SW 1271 (cell line): ENCODE measurements at regions not wholly inside any gene's neighbourhood (a gene's known extent, or its start where the extent isn't known, plus 50 kb on each side); places are given as distances from the start of the nearest gene placed in this dataset.

Source experiments
- DNase-seq, 2 experiments: peaks; one replicate each; lab custom pipeline; 2025; lab: John Stamatoyannopoulos, UW

DNA sequence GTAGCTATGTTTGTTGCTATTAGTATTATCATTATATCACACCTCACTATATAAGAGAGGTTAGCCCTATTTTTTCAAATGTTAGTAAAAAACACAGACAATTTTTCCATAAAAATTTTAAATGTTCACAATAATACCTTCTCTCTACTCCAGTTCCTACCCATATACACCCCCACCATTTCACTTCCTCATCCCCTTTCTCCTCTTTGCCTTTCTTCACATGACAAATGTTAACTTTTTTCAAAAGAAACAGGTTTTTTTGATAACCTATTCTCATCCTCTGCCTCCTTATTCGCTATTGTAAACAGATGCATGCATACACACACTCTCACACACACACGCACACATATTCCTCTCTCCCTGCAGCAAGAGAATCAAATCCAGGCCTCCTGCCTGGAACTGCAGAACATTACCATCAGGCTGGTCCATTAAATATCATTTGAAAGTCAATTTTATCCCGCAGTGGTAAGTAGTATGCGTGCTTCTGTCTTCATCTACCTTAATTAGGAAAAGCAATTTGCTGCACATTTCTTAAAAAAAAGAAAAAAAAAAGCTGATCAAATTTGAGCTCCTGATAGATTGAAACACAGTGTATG, 55.5 kb downstream of the MID1IP1 start:
- DNase-seq = no peak

DNA sequence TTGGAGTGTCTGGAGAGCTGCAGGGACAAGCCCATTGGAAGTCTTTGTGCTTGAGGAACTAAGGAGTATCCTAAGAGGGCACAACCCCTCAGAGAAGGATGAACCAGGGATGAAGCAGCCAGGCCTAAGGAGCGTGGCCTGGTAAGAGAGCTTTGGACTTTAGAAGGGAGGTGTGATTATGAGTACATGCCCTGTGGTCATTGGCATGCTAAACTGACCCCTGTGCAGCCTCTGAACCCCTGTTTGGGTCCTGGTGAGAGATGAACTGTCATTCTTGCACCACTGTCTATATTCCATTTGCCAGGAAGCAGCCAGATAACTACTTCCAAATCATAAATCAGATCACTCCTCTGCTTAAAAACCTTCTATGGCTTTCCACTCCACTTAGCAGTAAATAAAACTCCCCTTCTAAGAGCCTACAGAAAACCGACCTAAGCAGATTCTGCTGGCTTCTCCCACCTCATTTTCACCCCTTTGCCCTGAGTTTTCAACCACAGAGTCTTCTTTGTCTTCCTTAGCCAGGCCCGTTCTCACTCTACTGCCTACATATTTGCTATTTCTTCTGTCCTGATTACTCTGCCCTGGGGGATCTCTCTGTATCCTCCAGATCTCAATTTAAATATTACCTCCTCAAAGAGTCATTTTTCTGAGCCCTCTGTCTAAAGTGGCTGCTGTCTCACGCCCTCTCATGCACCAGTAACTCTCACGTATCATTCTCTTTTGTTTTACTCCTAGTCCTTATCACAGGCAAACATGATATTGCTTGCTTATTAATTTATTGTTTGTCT, 56.7 kb downstream of the MID1IP1 start:
- no peak for DNase-seq

DNA sequence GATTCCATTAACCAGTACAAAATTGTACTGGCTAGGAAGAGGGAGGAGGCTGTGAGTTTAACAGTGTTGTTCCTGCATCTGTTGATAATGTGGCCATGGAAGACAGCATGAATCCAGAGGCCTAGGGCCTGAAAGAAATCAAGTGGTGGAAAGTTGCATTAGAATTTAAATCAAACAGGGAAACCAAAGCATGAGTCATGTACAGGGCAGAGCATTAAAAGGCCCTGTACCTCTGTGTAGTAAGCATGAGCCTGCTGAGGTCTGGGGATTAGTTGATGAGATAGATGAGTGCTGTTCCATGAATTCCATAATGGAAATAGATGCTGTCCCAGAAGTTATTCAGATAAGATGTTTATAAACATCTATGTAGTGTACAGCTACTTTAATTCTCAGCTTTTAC, 58.3 kb downstream of the MID1IP1 start:
- no peak for DNase-seq

DNA sequence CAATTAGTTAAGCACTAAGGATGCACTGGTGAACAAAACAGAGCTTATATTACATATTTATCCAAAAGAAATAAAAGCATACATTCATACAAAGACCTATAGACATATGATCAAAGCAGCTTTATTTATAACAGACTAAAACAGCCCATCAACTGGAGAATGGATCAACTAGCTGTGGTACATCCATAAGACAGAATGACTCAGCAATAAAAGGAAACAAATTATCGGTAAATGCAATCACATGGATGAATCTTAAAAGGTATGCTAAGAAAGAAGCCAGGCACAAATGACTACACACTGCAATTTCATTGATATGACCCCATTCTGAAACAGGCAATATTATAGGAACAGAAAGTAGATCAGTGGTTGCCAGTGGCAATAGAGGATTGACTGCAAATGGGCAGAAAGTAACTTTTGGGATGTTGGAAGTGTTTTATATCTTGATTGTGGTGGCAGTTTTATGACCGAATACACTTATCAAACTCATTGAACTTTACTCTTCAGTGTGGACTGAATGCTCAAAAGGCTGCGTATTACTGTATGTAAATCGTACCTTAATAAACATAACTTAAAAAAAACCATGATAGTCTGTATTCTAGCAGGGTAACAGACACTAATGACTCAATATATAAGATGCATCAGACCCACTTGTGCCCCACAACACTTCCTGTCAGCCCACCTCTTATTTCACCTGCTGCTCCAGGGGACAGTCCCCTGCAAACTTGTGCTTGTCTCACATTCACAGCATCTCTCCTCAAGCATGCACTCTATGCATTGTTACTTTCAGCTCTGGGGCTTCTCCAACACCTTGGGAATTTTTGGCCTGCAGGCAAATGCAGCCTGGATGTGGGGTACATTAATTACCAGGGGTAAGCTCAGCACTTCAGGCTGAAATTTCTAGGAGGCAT, 59.1 kb downstream of the MID1IP1 start:
- no peak for DNase-seq

DNA sequence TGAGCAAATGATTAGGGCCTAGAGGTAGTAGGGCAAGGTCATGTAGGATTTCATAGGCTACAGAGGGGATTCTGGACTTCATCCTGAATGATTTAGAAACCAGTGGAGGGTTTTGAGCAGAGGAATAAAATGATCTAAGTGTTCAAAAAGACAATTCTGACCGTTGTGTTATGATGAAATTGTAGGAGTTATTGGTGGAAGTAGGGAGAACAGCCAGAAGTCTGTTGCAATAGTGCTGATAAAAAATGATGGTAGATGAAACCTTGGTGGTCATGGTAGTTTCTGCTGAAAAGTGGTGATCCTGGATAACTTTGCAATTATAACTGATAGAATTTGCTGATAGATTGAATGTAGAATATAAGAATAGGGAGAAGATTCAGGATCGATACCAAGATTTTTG, 60.2 kb downstream of the MID1IP1 start:
- no peak for DNase-seq

DNA sequence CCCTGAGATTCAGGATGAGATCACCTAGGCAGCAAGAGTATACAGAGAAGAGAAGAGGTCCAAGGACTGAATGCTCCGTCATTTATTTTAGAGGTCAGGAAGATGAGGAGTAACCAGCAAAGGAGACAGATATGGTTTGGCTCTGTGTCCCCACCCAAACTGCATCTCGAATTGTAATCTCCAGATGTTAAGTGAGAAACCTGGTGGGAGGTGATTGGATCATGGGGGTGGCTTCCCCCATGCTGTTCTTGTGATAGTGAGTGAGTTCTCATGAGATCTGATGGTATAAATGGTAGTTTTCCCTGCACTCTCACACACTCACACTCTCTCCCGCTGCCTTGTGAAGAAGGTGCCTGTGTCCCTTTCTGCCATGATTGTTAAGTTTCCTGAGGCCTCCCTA, 60.8 kb downstream of the MID1IP1 start:
- DNase-seq = no peak

DNA sequence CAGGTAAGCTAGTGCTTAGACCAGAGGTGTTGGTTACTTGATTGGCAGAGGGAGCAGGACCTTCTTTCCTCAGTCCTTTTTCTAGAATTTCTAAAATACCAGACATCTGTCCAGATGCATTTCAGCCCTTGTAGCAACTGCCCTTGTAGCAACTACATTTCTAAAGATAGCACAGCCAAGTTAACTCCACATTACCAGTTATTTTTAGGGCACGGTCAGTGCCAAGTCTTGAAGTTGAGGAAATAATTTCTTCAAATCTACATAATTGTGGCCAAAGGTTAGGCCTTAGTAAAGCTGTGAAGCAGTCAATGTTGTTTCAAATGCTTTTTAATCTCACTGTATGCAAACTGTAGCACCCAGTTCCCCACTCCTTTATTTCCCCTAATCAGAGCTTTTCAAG, 62.9 kb downstream of the MID1IP1 start:
- DNase-seq = no peak

DNA sequence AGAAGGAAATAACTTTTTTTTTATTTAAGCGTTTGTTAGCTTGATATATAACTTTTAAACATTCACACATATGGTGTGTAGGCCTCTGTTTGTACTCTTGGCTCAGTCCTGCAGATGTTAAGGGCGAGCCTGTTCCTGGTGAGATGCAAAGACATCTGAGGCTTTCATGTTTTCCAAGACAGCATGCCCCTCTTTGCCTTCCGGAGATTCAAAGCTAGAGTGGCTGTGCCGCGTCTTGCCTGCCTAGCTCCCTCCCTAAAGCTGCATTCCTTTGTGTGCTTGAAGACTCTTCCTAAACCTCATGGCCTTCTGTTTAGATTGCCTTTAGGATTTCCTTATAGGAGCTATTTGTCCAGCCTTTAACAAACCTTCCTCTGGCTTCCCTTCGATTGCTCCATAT, 67.1 kb downstream of the MID1IP1 start:
- no peak for DNase-seq

DNA sequence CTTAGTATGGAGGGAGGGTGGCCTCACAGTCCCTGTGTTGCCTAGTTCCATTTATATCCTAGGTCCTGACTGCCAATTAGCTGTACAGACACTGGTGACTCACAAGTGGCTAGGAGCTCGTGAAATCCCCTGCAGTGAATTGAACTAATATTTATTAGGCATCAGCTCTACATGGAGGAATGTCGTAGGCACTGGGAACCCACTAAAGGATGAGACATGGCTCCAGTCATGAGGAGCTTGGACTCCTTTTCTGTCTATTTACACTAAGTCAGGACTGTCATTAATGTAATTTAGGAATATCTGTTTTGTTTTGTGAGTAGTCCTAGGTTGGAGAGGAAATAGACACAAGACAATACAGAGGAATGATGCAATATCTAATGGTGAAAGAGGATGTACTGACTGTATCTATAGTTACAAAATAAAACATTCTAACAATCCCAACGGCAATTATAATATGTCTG, 67.7 kb downstream of the MID1IP1 start:
- no peak for DNase-seq

DNA sequence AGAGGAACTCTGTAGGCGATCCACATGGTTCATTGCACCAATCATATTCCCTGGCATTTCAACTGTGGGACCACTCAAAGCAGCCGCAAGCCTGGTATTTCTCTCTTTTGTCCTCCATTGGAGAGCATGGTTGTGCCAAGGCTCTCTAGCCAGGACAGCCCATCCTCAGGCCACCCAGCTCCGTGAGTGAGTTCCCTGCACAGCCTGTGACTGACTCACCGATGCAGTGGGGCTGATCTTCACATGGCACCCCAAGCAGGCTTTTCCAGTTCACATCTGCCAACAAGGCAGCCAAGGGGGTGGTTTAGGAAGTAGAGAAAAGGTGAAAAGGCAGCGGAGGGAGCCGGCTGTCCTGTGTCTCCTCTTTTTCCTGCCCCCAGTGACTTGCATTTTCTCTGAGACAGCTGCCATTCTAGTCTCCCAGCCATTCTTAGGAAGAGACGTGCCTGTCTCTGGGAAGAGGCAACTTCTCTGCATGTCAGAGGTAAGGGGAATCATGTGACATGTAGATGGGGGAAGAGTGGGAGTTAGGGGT, 69.2 kb downstream of the MID1IP1 start:
- no peak for DNase-seq

DNA sequence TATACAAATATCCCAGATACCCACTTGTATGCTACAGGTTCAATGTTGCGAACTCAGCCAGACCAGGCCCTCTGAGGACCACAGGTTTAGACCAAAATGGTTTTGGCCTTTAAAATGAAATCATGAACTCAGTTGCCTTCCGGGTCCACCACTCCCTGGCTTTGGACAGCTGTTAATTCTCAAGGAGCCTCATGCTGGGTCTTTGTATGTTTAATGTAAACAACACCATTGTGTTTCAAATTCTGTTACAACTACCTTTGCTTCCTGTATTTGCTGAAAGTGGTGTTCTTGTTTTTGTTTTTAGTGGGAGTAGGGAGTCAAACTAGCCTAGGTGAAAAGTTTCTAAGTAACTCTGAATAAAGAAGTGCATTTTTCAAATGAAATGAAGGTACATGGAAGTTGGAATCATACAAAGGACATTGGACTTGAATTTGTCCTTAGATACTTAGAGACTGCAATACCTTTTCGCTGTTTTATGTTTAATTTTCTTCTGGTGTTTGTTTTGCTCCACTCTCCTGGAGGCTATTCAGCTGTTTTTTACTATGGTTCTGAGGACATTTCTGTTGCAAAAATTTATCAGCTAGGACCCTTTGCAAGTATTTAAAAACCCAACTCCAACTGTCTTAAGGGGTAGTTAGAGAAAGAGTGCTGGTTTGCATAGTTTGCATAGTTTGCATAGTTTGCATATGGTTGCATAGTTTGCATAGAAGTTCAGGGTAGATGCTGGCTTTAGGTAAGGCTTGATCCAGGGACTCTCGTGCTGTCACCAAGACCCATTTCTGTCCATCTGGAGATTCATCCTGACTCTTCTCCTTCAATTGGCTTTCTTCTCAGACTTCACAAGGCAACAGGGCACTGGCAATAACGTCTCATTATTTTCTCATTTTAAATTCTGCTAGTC, 70.1 kb downstream of the MID1IP1 start:
- no peak for DNase-seq

DNA sequence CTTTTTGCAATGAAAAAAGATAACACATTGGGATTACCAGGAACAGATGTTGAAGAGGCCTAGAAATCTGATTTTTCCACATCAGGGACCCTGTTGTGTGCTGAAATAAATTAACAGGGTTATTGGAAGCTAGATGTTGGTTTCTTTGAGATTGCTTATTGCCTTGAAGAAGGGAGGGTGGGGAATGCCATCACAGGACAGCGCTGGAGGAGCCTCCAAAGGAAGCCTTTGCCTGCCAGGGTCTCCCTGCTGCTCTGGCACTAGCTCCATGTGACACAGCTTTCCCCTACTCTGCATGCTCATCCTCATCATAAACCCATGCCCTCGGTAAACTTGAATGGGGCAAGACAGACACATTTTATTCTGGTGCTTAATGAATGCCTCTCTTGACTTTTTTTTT, 76.1 kb downstream of the MID1IP1 start:
- DNase-seq = no peak

DNA sequence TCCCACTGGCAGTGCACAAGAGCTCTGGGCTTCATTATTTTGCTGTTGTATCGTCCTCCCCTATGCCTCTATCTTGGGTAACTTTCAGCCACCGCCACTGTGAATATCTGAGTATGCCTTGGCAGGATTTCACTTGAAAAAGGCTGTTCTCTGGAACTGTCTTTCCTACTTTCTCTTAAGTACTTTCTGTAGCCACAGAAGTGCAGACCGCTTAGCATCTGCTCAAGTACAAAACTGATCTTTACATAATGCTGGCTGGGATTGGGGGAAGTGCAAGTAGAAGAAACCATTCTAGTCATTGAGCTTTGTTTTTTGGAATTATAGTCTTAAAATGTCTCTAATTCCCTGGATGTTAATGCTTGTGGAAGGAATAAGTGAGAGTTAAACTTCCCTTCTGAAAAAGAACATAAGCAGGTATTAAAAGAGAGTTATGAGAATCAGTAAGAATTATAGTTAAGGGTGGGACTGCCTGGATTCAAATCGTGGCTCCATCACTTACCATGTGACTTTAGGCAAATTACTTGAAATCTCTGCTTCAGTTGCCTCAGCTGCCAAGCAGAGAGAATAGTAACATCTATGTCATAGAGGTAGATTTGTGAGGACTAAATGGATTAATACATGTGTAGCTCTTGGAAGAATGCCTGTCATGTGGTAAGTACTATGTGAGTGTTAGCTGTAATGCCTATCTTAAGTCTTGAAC, 77.5 kb downstream of the MID1IP1 start:
- no peak for DNase-seq

DNA sequence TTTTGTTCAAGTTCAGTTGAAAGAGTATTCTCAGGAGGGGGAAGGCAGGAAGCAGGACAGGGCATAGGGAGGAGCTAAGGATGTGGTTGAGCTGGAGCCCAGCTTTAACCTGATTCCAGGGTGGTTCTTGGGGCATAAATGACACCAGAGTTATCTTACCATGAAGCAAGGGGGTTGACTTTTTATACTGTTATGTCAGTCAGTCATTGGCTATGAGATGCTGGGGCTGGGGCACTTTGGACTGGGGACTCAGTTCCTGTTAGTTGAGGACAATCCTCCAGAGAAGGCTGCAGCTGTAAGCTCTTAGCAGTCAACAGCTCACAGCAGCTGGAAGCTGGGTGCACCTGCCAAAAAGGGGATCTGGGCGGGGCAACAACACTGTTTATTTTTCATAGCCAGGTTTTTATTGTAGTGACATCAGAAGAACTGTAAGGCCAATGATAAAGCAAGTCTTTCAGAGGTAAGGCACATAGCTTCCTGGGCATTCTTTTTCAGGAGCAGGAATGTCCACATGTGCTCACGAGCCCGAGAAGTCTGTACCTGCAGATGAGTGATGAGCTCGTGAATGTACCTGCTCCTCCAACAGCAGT, 78.5 kb downstream of the MID1IP1 start:
- DNase-seq = no peak

DNA sequence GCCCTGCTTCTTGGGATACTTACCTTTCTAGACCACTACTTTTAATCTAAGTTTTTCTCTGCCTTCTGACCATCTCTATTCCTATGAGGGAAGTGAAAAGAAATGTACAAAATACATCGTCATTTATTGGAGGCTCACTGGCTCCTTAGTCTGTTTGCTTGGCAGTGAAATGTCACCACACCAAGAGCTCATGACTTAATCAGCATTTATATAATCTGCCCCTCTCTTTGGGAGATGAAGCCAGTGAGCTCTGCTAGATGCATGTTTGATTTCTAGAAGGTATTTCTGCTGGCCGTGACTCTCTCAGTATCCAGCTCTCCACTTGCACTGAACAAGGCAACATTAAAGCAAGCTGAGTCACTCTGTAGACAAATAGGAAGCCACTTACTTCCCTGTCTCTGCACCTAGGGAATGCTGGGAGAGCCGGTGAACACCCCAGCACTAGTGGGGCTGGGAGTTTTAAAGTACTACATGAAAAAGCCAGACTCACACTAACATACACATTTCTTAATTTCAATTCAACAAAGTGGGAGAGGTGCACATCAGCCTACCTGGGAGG, 79.1 kb downstream of the MID1IP1 start:
- no peak for DNase-seq

DNA sequence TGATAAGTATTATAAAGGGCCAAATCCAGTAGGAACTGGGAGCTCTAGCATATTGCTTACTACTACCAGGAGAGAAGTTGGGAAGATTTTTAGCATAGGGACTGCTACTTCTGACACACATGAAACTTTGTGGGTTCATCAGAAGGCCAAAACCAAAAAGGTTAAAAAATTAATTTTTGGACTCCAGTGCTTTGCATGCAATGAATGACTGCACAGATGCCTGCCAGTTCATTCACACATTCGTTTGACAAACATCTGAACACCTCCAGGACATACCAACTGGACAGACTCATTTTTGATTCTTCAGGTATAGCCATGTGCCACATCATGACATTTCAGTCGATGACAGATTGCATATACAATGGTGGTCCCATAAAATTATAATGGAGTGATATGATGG, 79.8 kb downstream of the MID1IP1 start:
- no peak for DNase-seq

DNA sequence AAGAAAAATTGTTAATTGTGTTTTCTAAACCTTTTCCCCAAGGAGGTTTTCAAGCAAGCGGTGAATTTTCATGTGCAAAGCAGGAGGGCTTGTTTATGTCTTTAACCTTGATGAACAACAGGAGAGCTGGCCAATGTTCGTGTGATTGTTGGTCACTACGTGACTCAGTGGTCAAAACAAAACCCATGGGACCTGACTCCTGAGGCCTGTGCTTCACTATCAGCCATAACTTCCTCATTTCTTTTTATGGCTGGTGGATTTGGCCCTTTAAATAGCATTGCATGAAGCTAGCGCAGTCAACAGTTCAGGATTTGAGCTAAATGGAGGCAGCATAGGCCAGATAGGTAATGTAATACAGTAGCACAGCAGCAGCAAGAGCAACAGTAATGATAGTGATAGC, 80.5 kb downstream of the MID1IP1 start:
- no peak for DNase-seq

DNA sequence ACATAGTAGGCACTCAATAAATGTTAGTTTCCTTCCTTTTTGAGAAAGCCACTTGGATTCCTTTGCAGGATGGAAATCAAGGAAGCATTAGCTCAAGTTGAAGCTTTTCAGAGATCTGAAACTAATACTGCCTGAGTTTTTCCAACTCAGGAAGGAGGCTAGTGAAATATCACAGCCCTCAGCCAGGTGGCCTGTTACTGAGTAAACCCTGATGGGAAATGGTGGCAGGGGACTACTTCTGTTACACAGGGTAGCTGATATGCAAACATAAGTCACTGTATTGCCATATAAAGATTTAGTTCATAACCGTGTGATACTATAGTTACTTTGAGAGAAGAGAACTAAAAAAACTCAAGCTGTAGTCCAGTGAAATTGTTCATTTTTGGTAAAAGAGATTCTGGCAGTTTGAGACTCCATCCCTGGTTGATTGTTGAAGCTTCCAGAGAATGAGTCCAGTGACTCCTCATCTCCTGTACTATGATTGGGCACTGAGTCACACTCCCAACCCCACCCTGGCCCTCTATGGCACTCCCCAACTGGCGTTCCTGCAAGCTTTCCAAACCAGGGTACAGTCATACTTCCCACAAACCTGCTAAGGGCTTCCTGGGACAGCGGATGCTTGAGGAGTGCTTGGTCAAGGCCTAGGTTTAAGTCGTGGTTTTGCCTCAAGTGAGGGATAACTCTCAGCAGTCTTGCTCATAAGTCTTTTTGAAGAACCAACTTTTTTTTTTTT, 81.8 kb downstream of the MID1IP1 start:
- DNase-seq = no peak

DNA sequence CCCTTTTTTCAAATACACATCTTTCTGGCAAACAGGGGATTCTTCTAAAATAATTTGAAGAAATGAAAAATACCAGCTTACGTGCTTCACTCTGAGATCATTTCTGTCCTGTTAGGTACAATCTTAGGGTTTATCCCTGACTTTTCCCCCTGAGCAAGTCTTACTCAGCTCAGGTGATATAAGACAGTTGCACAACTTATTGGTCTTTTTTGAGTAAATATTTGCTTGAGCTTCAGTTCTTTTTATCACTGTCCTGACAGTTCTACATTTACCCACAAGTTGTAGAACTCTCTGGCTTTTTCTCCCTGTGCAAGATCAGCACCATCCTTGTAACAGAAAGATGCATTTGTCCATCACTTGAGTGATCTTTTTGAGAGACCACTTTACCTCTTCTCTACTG, 84.9 kb downstream of the MID1IP1 start:
- no peak for DNase-seq
